ENCODE measurements at regions not wholly inside any gene's neighbourhood (a gene's known extent, or its start where the extent isn't known, plus 50 kb on each side); places are given as distances from the start of the nearest gene placed in this dataset.
"Not testable (repeated sequence)": the region's sequence is repeated elsewhere in the genome, so short reads cannot be mapped to it uniquely, and the experiment has no call there.

- CTCF ChIA-PET; POLR2A ChIA-PET; DNase-seq (ENCODE audit: low read depth, low spot score): not testable (repeated sequence)
Measured at GRCh38 chr4:17436047-17436749, 75.7 kb downstream of the QDPR start.

DNA sequence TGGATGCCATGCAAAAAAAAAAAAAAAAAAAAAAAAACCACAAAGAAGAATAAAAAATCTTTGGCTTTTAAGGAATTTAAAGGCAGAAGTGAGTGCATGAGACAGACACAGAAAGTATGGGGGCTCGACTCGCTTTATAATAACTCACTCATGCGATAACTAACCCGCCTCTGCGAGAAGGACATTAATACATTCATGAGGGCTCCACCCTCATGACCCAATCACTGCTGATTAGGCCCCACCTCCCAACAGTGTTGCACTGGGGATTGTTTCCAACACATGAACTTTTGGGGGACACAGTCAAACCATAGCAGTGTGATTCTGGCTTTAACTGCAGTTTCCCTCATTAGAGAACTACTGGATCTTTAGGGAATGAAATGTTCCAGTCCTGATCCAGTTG, 78.1 kb downstream of the QDPR start:
- no peak for TF ChIP-seq CTCF (IDR thresholded peaks at IDR 0.05; ENCODE audit: insufficient read depth, low read length, missing control alignments)
- no peak for DNase-seq (ENCODE audit: low read depth, low spot score)
- ChIA-PET POLR2A (no interaction called here), CTCF (interaction anchor here (1.0 to 1.9 kb wide), 3 partner anchors 13 to 38 kb away, joined by 3 to 8 read pairs (median 4); no protein-coding TSS in a partner anchor)
- no peak overlapping the region for H3K4me3 ChIP-seq (ENCODE audit: low read depth, low read length)

More at GRCh38 chr4:17436047-17436749, 75.7 kb downstream of the QDPR start:
- H3K4me3 ChIP-seq (ENCODE audit: low read depth, low read length) = not testable (repeated sequence)

DNA sequence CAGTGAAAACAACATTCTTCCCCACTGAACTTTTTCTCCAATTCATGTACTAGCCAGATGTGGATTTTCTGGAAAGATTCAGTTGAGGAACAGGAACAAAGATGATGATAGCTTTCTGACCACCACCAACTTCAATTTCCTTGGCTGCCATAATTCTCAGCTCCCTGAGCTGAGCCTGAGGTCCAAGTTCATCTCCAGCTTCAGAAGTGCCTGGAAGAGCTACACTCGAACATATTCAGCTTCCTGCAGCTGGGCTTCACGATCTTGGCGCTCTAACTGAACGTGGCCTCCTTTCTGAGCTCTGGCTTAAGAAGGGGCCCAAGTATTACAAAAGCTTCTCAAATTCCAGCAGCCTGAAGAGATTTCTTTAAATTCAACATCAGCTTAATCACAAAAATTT, 83.9 kb downstream of the QDPR start:
- ChIA-PET POLR2A (no interaction called here), CTCF (interaction anchor here (0.9 to 1.2 kb wide), 5 partner anchors 19 to 985 kb away, joined by 3 to 4 read pairs (median 3); no protein-coding TSS in a partner anchor)
- TF ChIP-seq CTCF (IDR thresholded peaks at IDR 0.05; ENCODE audit: insufficient read depth, low read length, missing control alignments) = no peak
- no peak for DNase-seq (ENCODE audit: low read depth, low spot score)
- no peak overlapping the region for H3K4me3 ChIP-seq (ENCODE audit: low read depth, low read length)

GRCh38 chr4:17426222-17426621, 85.7 kb downstream of the QDPR start:
- ChIA-PET POLR2A (no interaction called here), CTCF (interaction anchor here (0.7 to 1.7 kb wide), 3 partner anchors 21 to 78 kb away, joined by 3 to 5 read pairs (median 4); no protein-coding TSS in a partner anchor)
- DNase-seq (ENCODE audit: low read depth, low spot score) = no peak
- no peak overlapping the region for H3K4me3 ChIP-seq (ENCODE audit: low read depth, low read length)
- TF ChIP-seq CTCF (IDR thresholded peaks at IDR 0.05; ENCODE audit: insufficient read depth, low read length, missing control alignments) = no peak

GRCh38 chr4:17418010-17418409, 93.9 kb downstream of the QDPR start:
- no peak for TF ChIP-seq CTCF (IDR thresholded peaks at IDR 0.05; ENCODE audit: insufficient read depth, low read length, missing control alignments)
- CTCF ChIA-PET = no interaction called here
- no peak for DNase-seq (ENCODE audit: low read depth, low spot score)
- POLR2A ChIA-PET = no interaction called here
- no peak overlapping the region for H3K4me3 ChIP-seq (ENCODE audit: low read depth, low read length)

DNA sequence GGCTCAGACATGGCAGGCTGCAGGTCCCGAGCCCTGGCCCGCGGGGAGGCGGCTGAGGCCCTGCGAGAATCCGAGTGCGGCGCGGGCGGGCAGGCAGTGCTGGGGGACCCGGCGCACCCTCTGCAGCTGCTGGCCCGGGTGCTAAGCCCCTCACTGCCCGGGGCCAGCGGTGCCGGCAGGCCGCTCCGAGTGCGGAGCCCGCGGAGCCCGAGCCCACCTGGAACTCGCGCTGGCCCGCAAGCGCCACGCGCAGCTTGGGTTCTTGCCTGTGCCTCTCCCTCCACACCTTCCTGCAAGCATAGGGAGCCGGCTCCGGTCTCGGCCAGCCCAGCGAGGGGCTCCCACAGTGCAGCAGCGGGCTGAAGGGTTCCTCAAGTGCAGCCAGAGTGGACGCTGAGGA, 97.5 kb downstream of the QDPR start:
- POLR2A ChIA-PET = no interaction called here
- DNase-seq (ENCODE audit: low read depth, low spot score) = no peak
- no peak overlapping the region for H3K4me3 ChIP-seq (ENCODE audit: low read depth, low read length)
- no peak for TF ChIP-seq CTCF (IDR thresholded peaks at IDR 0.05; ENCODE audit: insufficient read depth, low read length, missing control alignments)
- CTCF ChIA-PET = no interaction called here

GRCh38 chr4:17400686-17401085, 111.2 kb downstream of the QDPR start:
- H3K4me3 ChIP-seq (ENCODE audit: low read depth, low read length) = no peak overlapping the region
- POLR2A ChIA-PET = no interaction called here
- no peak for TF ChIP-seq CTCF (IDR thresholded peaks at IDR 0.05; ENCODE audit: insufficient read depth, low read length, missing control alignments)
- no peak for DNase-seq (ENCODE audit: low read depth, low spot score)
- CTCF ChIA-PET = no interaction called here

All from AG04449 (cell line).